Left lobe of liver (tissue), 2 donors: ENCODE measurements at regions not wholly inside any gene's neighbourhood (a gene's known extent, or its start where the extent isn't known, plus 50 kb on each side); places are given as distances from the start of the nearest gene placed in this dataset.

ENCODE experiments used
- ATAC-seq: fragments of 200-7000 bp; cut with Tn5 transposase; one replicate; pipeline ENCODE4 v1.9.1; 2020; ENCODE audit warnings: mild to moderate bottlenecking, moderate library complexity
- DNase-seq: peaks from one replicate; pipeline ENCODE4 v3.0.0-alpha.2; 2020; ENCODE audit warnings: low spot score
- donor health status: DM: no; HTN: no; CAD: no; lungs with moderate emphysema.
- donor health status: DM: no; HTN: yes; CAD: no.

GRCh38 chr5:35331956-35332950 is 102.0 kb upstream of the PRLR start:
- DNase-seq (no peak), ATAC-seq (no peak)

GRCh38 chr5:35325836-35326235 is 95.5 kb upstream of the PRLR start:
- ATAC-seq, result no peak
- DNase-seq, result no peak

- DNase-seq (no peak), ATAC-seq (no peak)
Measured at GRCh38 chr5:35324679-35325078, 94.4 kb upstream of the PRLR start.

GRCh38 chr5:35324201-35324600 is 93.9 kb upstream of the PRLR start:
- DNase-seq (no peak), ATAC-seq (no peak)

- no peak for ATAC-seq
- DNase-seq, result no peak
Measured at GRCh38 chr5:35320029-35320428, 89.7 kb upstream of the PRLR start.

- ATAC-seq, result peak; percentile 23
- no peak for DNase-seq
Measured at GRCh38 chr5:35319333-35320002, 89.2 kb upstream of the PRLR start.

- DNase-seq (no peak), ATAC-seq (no peak)
Measured at GRCh38 chr5:35317586-35317985, 87.3 kb upstream of the PRLR start.

- ATAC-seq (no peak), DNase-seq (no peak)
Measured at GRCh38 chr5:35316611-35317274, 86.5 kb upstream of the PRLR start.

- no peak for ATAC-seq
- DNase-seq, result no peak
Measured at GRCh38 chr5:35313291-35313690, 83.0 kb upstream of the PRLR start.

GRCh38 chr5:35312267-35312666 is 82.0 kb upstream of the PRLR start:
- DNase-seq, result no peak
- ATAC-seq, result no peak

- ATAC-seq (no peak), DNase-seq (no peak)
Measured at GRCh38 chr5:35309365-35310130, 79.3 kb upstream of the PRLR start.

GRCh38 chr5:35308421-35308820 is 78.1 kb upstream of the PRLR start:
- no peak for DNase-seq
- no peak for ATAC-seq

- ATAC-seq, result peak; percentile 21
- DNase-seq, result no peak
Measured at GRCh38 chr5:35306716-35307365, 76.6 kb upstream of the PRLR start.

GRCh38 chr5:35305336-35306020 is 75.2 kb upstream of the PRLR start:
- no peak for ATAC-seq
- DNase-seq, result no peak

GRCh38 chr5:35304291-35304690 is 74.0 kb upstream of the PRLR start:
- no peak for DNase-seq
- ATAC-seq, result no peak

GRCh38 chr5:35303152-35303551 is 72.9 kb upstream of the PRLR start:
- ATAC-seq (peak; percentile 35), DNase-seq (no peak)

GRCh38 chr5:35302544-35302943 is 72.3 kb upstream of the PRLR start:
- DNase-seq (no peak), ATAC-seq (no peak)

GRCh38 chr5:35297755-35298154 is 67.5 kb upstream of the PRLR start:
- no peak for ATAC-seq
- DNase-seq, result no peak

- ATAC-seq (no peak), DNase-seq (no peak)
Measured at GRCh38 chr5:35294976-35295375, 64.7 kb upstream of the PRLR start.

- no peak for ATAC-seq
- DNase-seq, result no peak
Measured at GRCh38 chr5:35294017-35294416, 63.7 kb upstream of the PRLR start.
